ENCODE measurements at regions not wholly inside any gene's neighbourhood (a gene's known extent, or its start where the extent isn't known, plus 50 kb on each side); places are given as distances from the start of the nearest gene placed in this dataset.

- intact Hi-C loops (cut with micrococcal nuclease): no loop called here
These were observed 111.4 kb downstream of the TBX19 start for GRCh38 chr1:168391851-168392681.

GRCh38 chr1:168390271-168390670 lies 109.6 kb downstream of the TBX19 start:
- intact Hi-C loops (cut with micrococcal nuclease): no loop called here

- intact Hi-C loops (cut with micrococcal nuclease): loop anchor here (1.0 kb wide), 2 partner anchors 21 to 46 kb away; no protein-coding TSS in a partner anchor
These were observed 107.4 kb downstream of the TBX19 start for GRCh38 chr1:168387781-168388760.

GRCh38 chr1:168386949-168387586 lies 106.4 kb downstream of the TBX19 start:
- intact Hi-C loops (cut with micrococcal nuclease): loop anchor here (1.0 kb wide), 2 partner anchors 22 to 45 kb away; no protein-coding TSS in a partner anchor

- intact Hi-C loops (cut with micrococcal nuclease): no loop called here
These were observed 105.8 kb downstream of the TBX19 start for GRCh38 chr1:168386492-168386891.

- intact Hi-C loops (cut with micrococcal nuclease): no loop called here
These were observed 101.2 kb downstream of the TBX19 start for GRCh38 chr1:168381850-168382249.

- intact Hi-C loops (cut with micrococcal nuclease): no loop called here
These were observed 100.3 kb downstream of the TBX19 start for GRCh38 chr1:168380945-168381344.

GRCh38 chr1:168379104-168379860 lies 98.6 kb downstream of the TBX19 start:
- intact Hi-C loops (cut with micrococcal nuclease): no loop called here

- intact Hi-C loops (cut with micrococcal nuclease): no loop called here
These were observed 95.1 kb downstream of the TBX19 start for GRCh38 chr1:168375566-168376300.

GRCh38 chr1:168374566-168374965 lies 93.9 kb downstream of the TBX19 start:
- intact Hi-C loops (cut with micrococcal nuclease): no loop called here

- intact Hi-C loops (cut with micrococcal nuclease): no loop called here
These were observed 93.2 kb downstream of the TBX19 start for GRCh38 chr1:168373869-168374268.

- intact Hi-C loops (cut with micrococcal nuclease): no loop called here
These were observed 92.2 kb downstream of the TBX19 start for GRCh38 chr1:168372861-168373371.

- intact Hi-C loops (cut with micrococcal nuclease): no loop called here
These were observed 91.6 kb downstream of the TBX19 start for GRCh38 chr1:168372307-168372706.

GRCh38 chr1:168371477-168371876 lies 90.8 kb downstream of the TBX19 start:
- intact Hi-C loops (cut with micrococcal nuclease): no loop called here

- intact Hi-C loops (cut with micrococcal nuclease): no loop called here
These were observed 89.9 kb downstream of the TBX19 start for GRCh38 chr1:168370586-168370985.

GRCh38 chr1:168369655-168370054 lies 89.0 kb downstream of the TBX19 start:
- intact Hi-C loops (cut with micrococcal nuclease): no loop called here

GRCh38 chr1:168368131-168368530 lies 87.5 kb downstream of the TBX19 start:
- intact Hi-C loops (cut with micrococcal nuclease): no loop called here

GRCh38 chr1:168365719-168366479 lies 85.2 kb downstream of the TBX19 start:
- intact Hi-C loops (cut with micrococcal nuclease): no loop called here

Measured in T-helper 1 cell treated with Interleukin-12 subunit alpha and Interleukin-12 subunit beta and Interleukin-4 antibody, amounts not matched to agents 30 ng/mL and 1 ng/mL, for 36 hours (primary cell).